ENCODE measurements at regions not wholly inside any gene's neighbourhood (a gene's known extent, or its start where the extent isn't known, plus 50 kb on each side); places are given as distances from the start of the nearest gene placed in this dataset.

DNA sequence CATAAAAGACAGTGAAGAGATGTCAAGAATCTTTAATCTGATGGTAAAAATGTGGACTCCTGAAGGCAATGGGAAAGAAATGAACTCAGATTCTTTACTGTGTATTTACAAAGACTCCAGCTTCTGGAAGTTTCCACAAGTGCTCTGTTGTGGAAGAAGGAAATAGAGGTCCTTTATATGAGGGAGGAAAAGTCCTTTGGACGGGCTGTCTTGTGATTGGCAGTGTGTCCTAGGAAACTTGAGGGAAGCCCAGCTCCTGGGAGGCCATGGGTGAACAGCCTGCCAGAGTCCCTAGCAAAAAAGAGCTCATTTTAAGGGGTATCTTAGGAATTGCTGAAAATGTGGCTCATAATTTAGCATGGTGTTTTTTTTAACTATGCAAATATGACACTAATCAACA lies 92.0 kb downstream of the RNASET2 start:
- peaks cover 13% of the 10 kb centered on the region for H3K27me3 Mint-ChIP-seq
- H3K9me3 Mint-ChIP-seq: no peaks in the 10 kb centered on the region
- CTCF ChIA-PET: no interaction called here
- TF ChIP-seq, protein P1, sequence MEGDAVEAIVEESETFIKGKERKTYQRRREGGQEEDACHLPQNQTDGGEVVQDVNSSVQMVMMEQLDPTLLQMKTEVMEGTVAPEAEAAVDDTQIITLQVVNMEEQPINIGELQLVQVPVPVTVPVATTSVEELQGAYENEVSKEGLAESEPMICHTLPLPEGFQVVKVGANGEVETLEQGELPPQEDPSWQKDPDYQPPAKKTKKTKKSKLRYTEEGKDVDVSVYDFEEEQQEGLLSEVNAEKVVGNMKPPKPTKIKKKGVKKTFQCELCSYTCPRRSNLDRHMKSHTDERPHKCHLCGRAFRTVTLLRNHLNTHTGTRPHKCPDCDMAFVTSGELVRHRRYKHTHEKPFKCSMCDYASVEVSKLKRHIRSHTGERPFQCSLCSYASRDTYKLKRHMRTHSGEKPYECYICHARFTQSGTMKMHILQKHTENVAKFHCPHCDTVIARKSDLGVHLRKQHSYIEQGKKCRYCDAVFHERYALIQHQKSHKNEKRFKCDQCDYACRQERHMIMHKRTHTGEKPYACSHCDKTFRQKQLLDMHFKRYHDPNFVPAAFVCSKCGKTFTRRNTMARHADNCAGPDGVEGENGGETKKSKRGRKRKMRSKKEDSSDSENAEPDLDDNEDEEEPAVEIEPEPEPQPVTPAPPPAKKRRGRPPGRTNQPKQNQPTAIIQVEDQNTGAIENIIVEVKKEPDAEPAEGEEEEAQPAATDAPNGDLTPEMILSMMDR (IDR thresholded peaks at IDR 0.05): no peak
- no peaks in the 10 kb centered on the region for H3K36me3 Mint-ChIP-seq (ENCODE audit: low read depth)
- POLR2A ChIA-PET: no interaction called here
- no peak overlapping the region for H3K27ac Mint-ChIP-seq
- ATAC-seq (ENCODE audit: low read depth) (no peak), DNase-seq (no peak)
- peaks cover 9% of the 10 kb centered on the region for H3K4me1 Mint-ChIP-seq
- no peak overlapping the region for H3K4me3 Mint-ChIP-seq
- intact Hi-C loops (cut with micrococcal nuclease): loop anchor here (10.0 kb wide), 1 partner anchor 80 kb away; no protein-coding TSS in a partner anchor

- intact Hi-C loops (cut with micrococcal nuclease): loop anchor here (2.0 to 10.0 kb wide), 3 partner anchors 78 to 126 kb away; no protein-coding TSS in a partner anchor
- Mint-ChIP-seq H3K4me1 (peaks cover 8% of the 10 kb centered on the region), H3K4me3 (peak overlapping the region; percentile 82), H3K27ac (no peak overlapping the region), H3K27me3 (peaks cover 13% of the 10 kb centered on the region), H3K9me3 (no peaks in the 10 kb centered on the region), H3K36me3 (ENCODE audit: low read depth) (no peaks in the 10 kb centered on the region)
- DNase-seq (no peak), ATAC-seq (ENCODE audit: low read depth) (peak; percentile 43)
- CTCF ChIA-PET: interaction anchor here (0.7 to 1.6 kb wide), 4 partner anchors 76 to 279 kb away, joined by 3 to 8 read pairs (median 6); no protein-coding TSS in a partner anchor
- TF ChIP-seq, protein P1 (IDR thresholded peaks at IDR 0.05): no peak
- POLR2A ChIA-PET: interaction anchor here (0.6 to 1.4 kb wide), 3 partner anchors 16 to 484 kb away, joined by 3 to 6 read pairs (median 5); no protein-coding TSS in a partner anchor
Observed at GRCh38 chr6:166862978-166863530, 93.3 kb downstream of the RNASET2 start.

GRCh38 chr6:166862287-166862977 lies 93.9 kb downstream of the RNASET2 start:
- POLR2A ChIA-PET: interaction anchor here (0.6 to 1.4 kb wide), 6 partner anchors 16 to 484 kb away, joined by 3 to 7 read pairs (median 4); no protein-coding TSS in a partner anchor
- ATAC-seq (ENCODE audit: low read depth) (peak; percentile 74), DNase-seq (peak; percentile 28)
- intact Hi-C loops (cut with micrococcal nuclease): loop anchor here (2.0 to 10.0 kb wide), 3 partner anchors 78 to 126 kb away; no protein-coding TSS in a partner anchor
- TF ChIP-seq, protein P1 (IDR thresholded peaks at IDR 0.05): no peak
- no peaks in the 10 kb centered on the region for H3K9me3 Mint-ChIP-seq
- CTCF ChIA-PET: interaction anchor here (1.2 to 1.6 kb wide), 3 partner anchors 75 to 279 kb away, joined by 6 to 8 read pairs (median 6); no protein-coding TSS in a partner anchor
- H3K27me3 Mint-ChIP-seq: peaks cover 13% of the 10 kb centered on the region
- peak overlapping the region; percentile 82 for H3K4me3 Mint-ChIP-seq
- no peak overlapping the region for H3K27ac Mint-ChIP-seq
- peaks cover 6% of the 10 kb centered on the region for H3K4me1 Mint-ChIP-seq
- H3K36me3 Mint-ChIP-seq (ENCODE audit: low read depth): no peaks in the 10 kb centered on the region

- intact Hi-C loops (cut with micrococcal nuclease): loop anchor here (2.0 to 10.0 kb wide), 3 partner anchors 77 to 127 kb away; no protein-coding TSS in a partner anchor
- no peak overlapping the region for H3K27ac Mint-ChIP-seq
Observed at GRCh38 chr6:166861961-166862286, 94.4 kb downstream of the RNASET2 start.

More at GRCh38 chr6:166861961-166862286, 94.4 kb downstream of the RNASET2 start:
- ChIA-PET CTCF (interaction anchor here (1.2 to 1.6 kb wide), 3 partner anchors 75 to 280 kb away, joined by 6 to 8 read pairs (median 6); no protein-coding TSS in a partner anchor), POLR2A (interaction anchor here (0.7 to 1.4 kb wide), 4 partner anchors 28 to 273 kb away, joined by 3 to 7 read pairs (median 5); no protein-coding TSS in a partner anchor)
- peak overlapping the region; percentile 82 for H3K4me3 Mint-ChIP-seq
- DNase-seq: no peak
- peaks cover 6% of the 10 kb centered on the region for H3K4me1 Mint-ChIP-seq
- H3K27me3 Mint-ChIP-seq: peaks cover 13% of the 10 kb centered on the region
- H3K9me3 Mint-ChIP-seq: no peaks in the 10 kb centered on the region
- ATAC-seq (ENCODE audit: low read depth): no peak
- no peaks in the 10 kb centered on the region for H3K36me3 Mint-ChIP-seq (ENCODE audit: low read depth)
- TF ChIP-seq, protein P1 (IDR thresholded peaks at IDR 0.05): no peak

Measured in activated B cell treated with CpG ODN at 0.5 μM for 24 hours (primary cell).